PC-3 (cell line): ENCODE measurements at regions not wholly inside any gene's neighbourhood (a gene's known extent, or its start where the extent isn't known, plus 50 kb on each side); places are given as distances from the start of the nearest gene placed in this dataset.

Source experiments
- EZH2 ChIP-seq: fragments of 300-600 bp; sonication (generic); IDR thresholded peaks from one replicate; pipeline ENCODE4 v1.6.1; 2017; ENCODE audit warnings: antibody characterized with exemption, mild to moderate bottlenecking, low read length; ENCODE audit not compliant: unreplicated experiment
- EZH2phosphoT487 ChIP-seq: fragments of 300-600 bp; sonication (generic); IDR thresholded peaks from 2 replicates; pipeline ENCODE4 v1.6.1; 2018; ENCODE audit warnings: mild to moderate bottlenecking, antibody characterized with exemption, low read length, borderline replicate concordance
- TF ChIP-seq, protein P1 (sequence below): fragments of 300-600 bp; sonication (generic); conservative IDR thresholded peaks from 2 replicates; pipeline ENCODE4 v1.5.1; 2017; ENCODE audit warnings: antibody characterized with exemption, low read depth, mild to moderate bottlenecking, low read length

DNA sequence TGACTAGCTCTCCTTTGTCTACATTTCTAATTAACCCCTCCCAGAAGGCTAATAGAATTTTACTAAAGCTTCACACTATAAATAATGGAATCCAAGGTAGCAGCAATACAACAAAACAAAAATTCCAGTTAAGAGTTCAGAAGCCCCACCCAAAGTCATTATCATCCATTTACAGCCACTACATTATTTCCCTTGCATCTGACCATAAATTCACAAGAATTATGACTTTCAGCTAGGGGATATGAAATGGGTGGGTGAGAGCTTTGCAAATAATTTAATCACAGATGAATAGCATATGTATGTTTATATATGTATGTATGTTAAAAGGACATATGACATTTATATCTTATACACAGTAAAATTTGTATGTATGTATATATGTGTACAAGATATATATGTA is 65.3 kb upstream of the PTGDR start:
- TF ChIP-seq, protein P1, sequence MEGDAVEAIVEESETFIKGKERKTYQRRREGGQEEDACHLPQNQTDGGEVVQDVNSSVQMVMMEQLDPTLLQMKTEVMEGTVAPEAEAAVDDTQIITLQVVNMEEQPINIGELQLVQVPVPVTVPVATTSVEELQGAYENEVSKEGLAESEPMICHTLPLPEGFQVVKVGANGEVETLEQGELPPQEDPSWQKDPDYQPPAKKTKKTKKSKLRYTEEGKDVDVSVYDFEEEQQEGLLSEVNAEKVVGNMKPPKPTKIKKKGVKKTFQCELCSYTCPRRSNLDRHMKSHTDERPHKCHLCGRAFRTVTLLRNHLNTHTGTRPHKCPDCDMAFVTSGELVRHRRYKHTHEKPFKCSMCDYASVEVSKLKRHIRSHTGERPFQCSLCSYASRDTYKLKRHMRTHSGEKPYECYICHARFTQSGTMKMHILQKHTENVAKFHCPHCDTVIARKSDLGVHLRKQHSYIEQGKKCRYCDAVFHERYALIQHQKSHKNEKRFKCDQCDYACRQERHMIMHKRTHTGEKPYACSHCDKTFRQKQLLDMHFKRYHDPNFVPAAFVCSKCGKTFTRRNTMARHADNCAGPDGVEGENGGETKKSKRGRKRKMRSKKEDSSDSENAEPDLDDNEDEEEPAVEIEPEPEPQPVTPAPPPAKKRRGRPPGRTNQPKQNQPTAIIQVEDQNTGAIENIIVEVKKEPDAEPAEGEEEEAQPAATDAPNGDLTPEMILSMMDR, result no peak
- TF ChIP-seq EZH2phosphoT487, result no peak
- no peak for TF ChIP-seq EZH2
